OCI-LY1 (cell line): ENCODE measurements at regions not wholly inside any gene's neighbourhood (a gene's known extent, or its start where the extent isn't known, plus 50 kb on each side); places are given as distances from the start of the nearest gene placed in this dataset.

Source experiments
- H2AFZ ChIP-seq: fragments of 200-600 bp; sonication (generic), shearing (Covaris generic); 2 replicates; pipeline ENCODE4 v1.6.0; 2014; ENCODE audit warnings: antibody characterized with exemption, mild to moderate bottlenecking, low read length
- H3F3A ChIP-seq: fragments of 200-600 bp; sonication (generic), shearing (Covaris generic); 2 replicates; pipeline ENCODE4 v1.6.0; 2014; ENCODE audit warnings: mild to moderate bottlenecking, antibody characterized with exemption, low read length, moderate library complexity; ENCODE audit not compliant: insufficient read depth
- H3K27ac ChIP-seq: fragments of 200-600 bp; sonication (generic); 2 replicates; pipeline ENCODE4 v1.5.1; 2014; ENCODE audit warnings: low read length, mixed run types, mild to moderate bottlenecking, low read depth; ENCODE audit not compliant: poor library complexity, severe bottlenecking
- H3K27me3 ChIP-seq: fragments of 200-600 bp; sonication (generic); 2 replicates; pipeline ENCODE4 v1.6.0; 2014; ENCODE audit warnings: antibody characterized with exemption, mild to moderate bottlenecking, low read length, moderate library complexity; ENCODE audit not compliant: insufficient read depth
- H3K36me3 ChIP-seq: fragments of 200-600 bp; sonication (generic); 2 replicates; pipeline ENCODE4 v1.6.1; 2014; ENCODE audit warnings: mild to moderate bottlenecking, antibody characterized with exemption, low read length, moderate library complexity, mixed read lengths; ENCODE audit not compliant: insufficient read depth
- H3K4me1 ChIP-seq: fragments of 200-600 bp; sonication (generic); 2 replicates; pipeline ENCODE4 v1.5.1; 2014; ENCODE audit warnings: mild to moderate bottlenecking, low read length, moderate library complexity; ENCODE audit not compliant: insufficient read depth, severe bottlenecking
- H3K4me2 ChIP-seq: fragments of 200-600 bp; sonication (generic), shearing (Covaris generic); 2 replicates; pipeline ENCODE4 v1.6.1; 2014; ENCODE audit warnings: low read length
- H3K4me3 ChIP-seq: fragments of 200-600 bp; sonication (generic); 2 replicates; pipeline ENCODE4 v1.5.1; 2014; ENCODE audit warnings: low read length, low read depth, mild to moderate bottlenecking, mixed read lengths; ENCODE audit not compliant: poor library complexity, severe bottlenecking
- H3K79me2 ChIP-seq: fragments of 200-600 bp; shearing (Covaris generic); 2 replicates; pipeline ENCODE4 v1.6.1; 2016; ENCODE audit warnings: mixed run types, low read length, mixed read lengths; ENCODE audit not compliant: insufficient read depth
- H3K9ac ChIP-seq: fragments of 200-600 bp; sonication (generic), shearing (Covaris generic); 2 replicates; pipeline ENCODE4 v1.6.1; 2014; ENCODE audit warnings: mild to moderate bottlenecking, low read length, mixed read lengths
- H3K9me2 ChIP-seq: fragments of 200-600 bp; sonication (generic), shearing (Covaris generic); 2 replicates; pipeline ENCODE4 v1.6.1; 2014; ENCODE audit warnings: low read depth, mild to moderate bottlenecking, low read length, mixed read lengths
- H3K9me3 ChIP-seq: fragments of 200-600 bp; shearing (Covaris generic); 2 replicates; pipeline ENCODE4 v1.6.1; 2014; ENCODE audit warnings: low read length, mixed read lengths
- H4K20me1 ChIP-seq: fragments of 200-600 bp; sonication (generic), shearing (Covaris generic); 2 replicates; pipeline ENCODE4 v1.6.0; 2016; ENCODE audit warnings: mild to moderate bottlenecking, low read length; ENCODE audit not compliant: insufficient read depth
- EZH2 ChIP-seq: fragments of 200-600 bp; sonication (generic), shearing (Covaris generic); IDR thresholded peaks from 2 replicates; pipeline ENCODE4 v1.8.0; 2017; ENCODE audit warnings: borderline replicate concordance, mixed run types, mild to moderate bottlenecking, antibody characterized with exemption, low read length, moderate library complexity, mixed read lengths
- TF ChIP-seq, protein P1 (sequence below): fragments of 200-600 bp; sonication (generic), shearing (Covaris generic); IDR thresholded peaks from 2 replicates; pipeline ENCODE4 v1.5.1; 2017; ENCODE audit warnings: mild to moderate bottlenecking, antibody characterized with exemption, low read length, moderate library complexity, mixed read lengths

DNA sequence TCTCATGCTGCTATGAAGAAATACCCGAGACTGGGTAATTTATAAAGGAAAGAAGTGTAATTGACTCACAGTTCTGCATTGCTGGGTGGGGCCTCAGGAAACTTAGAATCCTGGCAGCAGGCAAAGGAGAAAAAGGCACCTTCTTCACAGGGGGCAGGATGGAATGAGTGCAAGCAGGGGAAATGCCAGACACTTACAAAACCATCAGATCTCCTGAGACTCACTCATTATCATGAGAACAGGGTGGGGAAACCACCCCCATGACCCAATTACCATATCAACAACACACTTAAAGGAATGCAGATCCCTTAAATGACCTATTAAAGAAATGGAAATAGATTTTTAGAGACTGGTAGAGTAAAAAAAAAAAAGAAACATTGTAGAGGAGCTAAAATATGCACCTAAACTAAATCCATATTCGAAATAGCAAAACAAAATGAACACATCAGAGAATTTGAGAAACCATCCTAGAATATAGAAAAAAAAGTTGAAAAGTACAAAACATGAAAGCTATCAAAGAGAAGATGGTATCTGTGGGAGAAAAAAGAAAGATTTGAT is 104.3 kb upstream of the UGT8 start:
- Histone ChIP-seq H3K27ac (no peak overlapping the region), H3K4me2 (no peak overlapping the region)
- TF ChIP-seq, protein P1, sequence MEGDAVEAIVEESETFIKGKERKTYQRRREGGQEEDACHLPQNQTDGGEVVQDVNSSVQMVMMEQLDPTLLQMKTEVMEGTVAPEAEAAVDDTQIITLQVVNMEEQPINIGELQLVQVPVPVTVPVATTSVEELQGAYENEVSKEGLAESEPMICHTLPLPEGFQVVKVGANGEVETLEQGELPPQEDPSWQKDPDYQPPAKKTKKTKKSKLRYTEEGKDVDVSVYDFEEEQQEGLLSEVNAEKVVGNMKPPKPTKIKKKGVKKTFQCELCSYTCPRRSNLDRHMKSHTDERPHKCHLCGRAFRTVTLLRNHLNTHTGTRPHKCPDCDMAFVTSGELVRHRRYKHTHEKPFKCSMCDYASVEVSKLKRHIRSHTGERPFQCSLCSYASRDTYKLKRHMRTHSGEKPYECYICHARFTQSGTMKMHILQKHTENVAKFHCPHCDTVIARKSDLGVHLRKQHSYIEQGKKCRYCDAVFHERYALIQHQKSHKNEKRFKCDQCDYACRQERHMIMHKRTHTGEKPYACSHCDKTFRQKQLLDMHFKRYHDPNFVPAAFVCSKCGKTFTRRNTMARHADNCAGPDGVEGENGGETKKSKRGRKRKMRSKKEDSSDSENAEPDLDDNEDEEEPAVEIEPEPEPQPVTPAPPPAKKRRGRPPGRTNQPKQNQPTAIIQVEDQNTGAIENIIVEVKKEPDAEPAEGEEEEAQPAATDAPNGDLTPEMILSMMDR, result no peak
- no peak for TF ChIP-seq EZH2

GRCh38 chr4:114495471-114495928 is 103.1 kb upstream of the UGT8 start:
- TF ChIP-seq EZH2, result no peak
- TF ChIP-seq, protein P1, result no peak

More for the DNA sequence above, 104.3 kb upstream of the UGT8 start:
- Histone ChIP-seq H4K20me1 (no peaks in the 10 kb centered on the region), H3K4me3 (no peak overlapping the region), H3K9ac (no peak overlapping the region), H3F3A (peaks cover 4% of the 10 kb centered on the region; the same call in 1 of the 2 replicates), H3K27me3 (no peaks in the 10 kb centered on the region), H2AFZ (no peak overlapping the region), H3K9me3 (no peaks in the 10 kb centered on the region), H3K79me2 (no peaks in the 10 kb centered on the region), H3K36me3 (no peaks in the 10 kb centered on the region), H3K9me2 (no peaks in the 10 kb centered on the region), H3K4me1 (no peaks in the 10 kb centered on the region)

GRCh38 chr4:114497116-114497515 is 101.5 kb upstream of the UGT8 start:
- no peak overlapping the region for H3K4me3 ChIP-seq
- no peaks in the 10 kb centered on the region for H3K27me3 ChIP-seq
- no peak overlapping the region for H3K4me2 ChIP-seq
- H3K9me2 ChIP-seq, result no peaks in the 10 kb centered on the region
- H3K36me3 ChIP-seq, result no peaks in the 10 kb centered on the region
- H3K4me1 ChIP-seq, result no peaks in the 10 kb centered on the region
- no peaks in the 10 kb centered on the region for H4K20me1 ChIP-seq
- no peak overlapping the region for H3K27ac ChIP-seq
- H3K79me2 ChIP-seq, result no peaks in the 10 kb centered on the region
- TF ChIP-seq EZH2, result no peak
- TF ChIP-seq, protein P1, result no peak
- peaks cover 4% of the 10 kb centered on the region; the same call in 1 of the 2 replicates for H3F3A ChIP-seq
- no peaks in the 10 kb centered on the region for H3K9me3 ChIP-seq
- H2AFZ ChIP-seq, result no peak overlapping the region
- no peak overlapping the region for H3K9ac ChIP-seq

More at GRCh38 chr4:114495471-114495928, 103.1 kb upstream of the UGT8 start:
- Histone ChIP-seq H3K9me3 (no peaks in the 10 kb centered on the region), H3K9me2 (no peaks in the 10 kb centered on the region), H3K36me3 (no peaks in the 10 kb centered on the region), H3K79me2 (no peaks in the 10 kb centered on the region), H3K4me2 (no peak overlapping the region), H2AFZ (no peak overlapping the region), H4K20me1 (no peaks in the 10 kb centered on the region), H3K4me1 (no peaks in the 10 kb centered on the region), H3K4me3 (no peak overlapping the region), H3F3A (peaks cover 4% of the 10 kb centered on the region; the same call in 1 of the 2 replicates), H3K9ac (no peak overlapping the region), H3K27me3 (no peaks in the 10 kb centered on the region), H3K27ac (no peak overlapping the region)
